GM23248 (cell line): ENCODE measurements at regions not wholly inside any gene's neighbourhood (a gene's known extent, or its start where the extent isn't known, plus 50 kb on each side); places are given as distances from the start of the nearest gene placed in this dataset.

Source experiments
- DNase-seq: peaks from one replicate; pipeline ENCODE4 v3.0.0-alpha.2; 2015
- H2AFZ ChIP-seq: fragments of 200-600 bp; sonication (generic); 2 replicates; pipeline ENCODE4 v1.6.1; 2016; ENCODE audit warnings: antibody characterized with exemption
- H3F3A ChIP-seq: fragments of 200-600 bp; sonication (generic); 2 replicates; pipeline ENCODE4 v1.6.1; 2016; ENCODE audit warnings: mild to moderate bottlenecking, antibody characterized with exemption, mixed run types; ENCODE audit not compliant: insufficient read depth
- H3K27ac ChIP-seq: fragments of 200-600 bp; sonication (generic); 2 replicates; pipeline ENCODE4 v1.5.1; 2016; ENCODE audit warnings: mild to moderate bottlenecking
- H3K27me3 ChIP-seq: fragments of 200-600 bp; sonication (generic); replicated peaks from 2 replicates; pipeline ENCODE4 v1.6.1; 2016; ENCODE audit warnings: mild to moderate bottlenecking; ENCODE audit not compliant: insufficient read depth
- H3K36me3 ChIP-seq: fragments of 200-600 bp; sonication (generic); 2 replicates; pipeline ENCODE4 v1.6.1; 2016; ENCODE audit warnings: low read depth, mild to moderate bottlenecking
- H3K4me1 ChIP-seq: fragments of 200-600 bp; sonication (generic); 2 replicates; pipeline ENCODE4 v1.6.1; 2016; ENCODE audit warnings: mild to moderate bottlenecking; ENCODE audit not compliant: insufficient read depth
- H3K4me2 ChIP-seq: fragments of 200-600 bp; sonication (generic); one replicate; pipeline ENCODE4 v1.6.1; 2016; ENCODE audit warnings: mild to moderate bottlenecking; ENCODE audit not compliant: unreplicated experiment
- H3K4me3 ChIP-seq: fragments of 200-600 bp; sonication (generic); 2 replicates; pipeline ENCODE4 v1.5.1; 2016; ENCODE audit warnings: mild to moderate bottlenecking
- H3K79me2 ChIP-seq: fragments of 200-600 bp; sonication (generic); 2 replicates; pipeline ENCODE4 v1.6.1; 2016; ENCODE audit warnings: mild to moderate bottlenecking; ENCODE audit not compliant: insufficient read depth
- H3K9ac ChIP-seq: fragments of 200-600 bp; sonication (generic); 2 replicates; pipeline ENCODE4 v1.6.1; 2016; ENCODE audit warnings: mild to moderate bottlenecking
- H3K9me2 ChIP-seq: fragments of 200-600 bp; sonication (generic); 2 replicates; pipeline ENCODE4 v1.6.1; 2016; ENCODE audit warnings: mixed run types, mild to moderate bottlenecking, moderate library complexity; ENCODE audit not compliant: insufficient read depth
- H3K9me3 ChIP-seq: fragments of 200-600 bp; sonication (generic); one replicate; pipeline ENCODE4 v1.6.1; 2017; ENCODE audit warnings: low read depth
- H4K20me1 ChIP-seq: fragments of 200-600 bp; sonication (generic); 2 replicates; pipeline ENCODE4 v1.6.0; 2016; ENCODE audit not compliant: insufficient read depth
- EZH2 ChIP-seq: fragments of 200-600 bp; sonication (generic); IDR thresholded peaks from 2 replicates; pipeline ENCODE4 v1.6.1; 2018; ENCODE audit warnings: antibody characterized with exemption, mild to moderate bottlenecking; ENCODE audit not compliant: insufficient read depth, poor library complexity, severe bottlenecking
- EZH2phosphoT487 ChIP-seq: fragments of 200-600 bp; sonication (generic); IDR thresholded peaks from 2 replicates; pipeline ENCODE4 v1.6.1; 2018; ENCODE audit warnings: antibody characterized with exemption, moderate library complexity, mild to moderate bottlenecking, low read depth; ENCODE audit not compliant: insufficient read depth
- WGBS, 2 experiments: methylation state at CpG; one replicate each; pipeline ENCODE4 v1.1.6; 2015 to 2017; ENCODE audit warnings: low lambda C conversion rate in 2 of 2, low coverage in 1 of 2; ENCODE audit errors: missing lambda C conversion rate in 2 of 2; 5-methylcytosine and 5-hydroxymethylcytosine counted together
- in situ Hi-C: fragments of 300-500 bp; cut with MboI; formaldehyde crosslinking; loops from 2 replicates; pipeline ENCODE4 v1.15.0; 2020

DNA sequence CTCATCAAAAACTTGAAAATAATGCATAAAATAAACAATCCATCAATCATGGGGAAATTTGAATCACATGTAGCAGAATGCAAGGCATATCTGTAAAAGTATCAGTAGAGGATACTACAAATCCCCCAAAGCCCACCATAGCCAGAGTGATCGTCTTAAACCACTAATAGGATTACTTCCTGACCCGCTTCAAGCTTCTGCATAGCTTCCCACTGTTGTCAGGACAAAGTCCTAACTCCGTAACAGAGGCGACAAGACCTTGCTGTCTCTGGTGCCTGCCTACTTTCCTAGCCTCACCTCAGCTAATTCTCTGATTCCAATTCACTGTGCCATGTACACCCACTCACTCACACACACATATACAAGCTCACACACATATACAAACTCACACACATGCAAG lies 161.2 kb upstream of the NFIA start:
- H3K27ac ChIP-seq = no peak overlapping the region
- no peak for TF ChIP-seq EZH2
- TF ChIP-seq EZH2phosphoT487 = no peak

DNA sequence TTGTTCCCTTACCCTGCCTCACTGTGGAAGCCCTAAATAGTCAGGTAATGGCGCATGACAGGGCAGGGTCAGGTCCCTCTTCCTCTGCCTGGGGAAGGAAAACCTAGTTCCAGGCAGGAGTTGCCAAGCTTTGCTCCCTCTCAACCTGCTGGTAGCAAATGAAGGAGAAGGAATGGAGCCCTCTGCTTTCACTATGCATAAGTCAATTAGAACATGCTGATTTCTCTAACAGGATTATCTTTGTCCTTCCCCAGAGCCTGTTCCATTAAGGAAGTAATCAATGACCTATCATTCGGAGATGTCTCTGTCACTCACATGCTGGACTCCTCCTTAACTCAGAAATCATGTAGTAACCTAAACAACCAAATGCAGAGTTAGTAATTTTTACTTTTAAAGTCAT lies 161.8 kb upstream of the NFIA start:
- Histone ChIP-seq H3K27ac (no peak overlapping the region), H3K4me3 (no peak overlapping the region), H4K20me1 (no peaks in the 10 kb centered on the region), H3K9me2 (no peaks in the 10 kb centered on the region), H3K4me1 (no peaks in the 10 kb centered on the region), H2AFZ (no peak overlapping the region), H3F3A (no peaks in the 10 kb centered on the region), H3K36me3 (no peaks in the 10 kb centered on the region), H3K27me3 (no peaks in the 10 kb centered on the region), H3K9me3 (no peaks in the 10 kb centered on the region), H3K9ac (no peak overlapping the region), H3K4me2 (no peak overlapping the region), H3K79me2 (no peaks in the 10 kb centered on the region)
- TF ChIP-seq EZH2phosphoT487 (no peak), EZH2 (no peak)
- in situ Hi-C loops = no loop called here
- WGBS, 2 experiments = 83 to 87% methylated on average over 2 of the region's 2 CpGs
- DNase-seq = no peak

More for the DNA sequence above, 161.2 kb upstream of the NFIA start:
- Histone ChIP-seq H3K9ac (no peak overlapping the region), H3K9me2 (no peaks in the 10 kb centered on the region), H3K79me2 (no peaks in the 10 kb centered on the region), H3K9me3 (no peaks in the 10 kb centered on the region), H2AFZ (no peak overlapping the region), H4K20me1 (no peaks in the 10 kb centered on the region), H3K4me2 (no peak overlapping the region), H3F3A (no peaks in the 10 kb centered on the region), H3K4me3 (no peak overlapping the region), H3K27me3 (no peaks in the 10 kb centered on the region), H3K36me3 (no peaks in the 10 kb centered on the region), H3K4me1 (no peaks in the 10 kb centered on the region)
- WGBS, 2 experiments = 83 to 88% methylated on average over 4 of the region's 4 CpGs
- in situ Hi-C loops = no loop called here
- no peak for DNase-seq

DNA sequence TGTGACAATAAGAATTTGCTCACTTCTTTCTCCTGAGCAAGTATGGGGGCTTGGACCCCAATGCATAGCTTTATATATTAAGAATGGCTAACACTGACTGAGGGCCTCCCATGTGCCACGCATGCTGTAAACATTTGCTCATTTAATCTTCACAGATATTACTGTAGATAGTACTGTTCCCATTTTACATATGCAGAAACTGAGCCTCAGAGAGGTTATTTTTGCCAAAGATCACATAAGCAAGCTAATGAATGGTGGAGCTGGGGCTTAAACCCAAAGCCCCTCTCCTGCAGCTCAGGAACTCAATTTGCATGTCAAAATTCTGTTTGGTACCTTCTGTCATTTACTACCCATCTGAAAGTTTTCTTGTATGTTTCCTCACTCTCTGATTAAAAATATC lies 163.5 kb upstream of the NFIA start:
- H2AFZ ChIP-seq = no peak overlapping the region
- H3K9me3 ChIP-seq = no peaks in the 10 kb centered on the region
- no peaks in the 10 kb centered on the region for H3K27me3 ChIP-seq
- no peak overlapping the region for H3K27ac ChIP-seq
- DNase-seq = no peak
- TF ChIP-seq EZH2phosphoT487 (no peak), EZH2 (no peak)
- H3F3A ChIP-seq = no peaks in the 10 kb centered on the region
- H3K36me3 ChIP-seq = no peaks in the 10 kb centered on the region
- H3K79me2 ChIP-seq = no peaks in the 10 kb centered on the region
- H3K4me2 ChIP-seq = no peak overlapping the region
- no peak overlapping the region for H3K9ac ChIP-seq
- 81 to 83% methylated on average over 1 of the region's 1 CpG for WGBS, 2 experiments
- no peak overlapping the region for H3K4me3 ChIP-seq
- H3K9me2 ChIP-seq = no peaks in the 10 kb centered on the region
- no peaks in the 10 kb centered on the region for H4K20me1 ChIP-seq
- no peaks in the 10 kb centered on the region for H3K4me1 ChIP-seq
- in situ Hi-C loops = no loop called here

DNA sequence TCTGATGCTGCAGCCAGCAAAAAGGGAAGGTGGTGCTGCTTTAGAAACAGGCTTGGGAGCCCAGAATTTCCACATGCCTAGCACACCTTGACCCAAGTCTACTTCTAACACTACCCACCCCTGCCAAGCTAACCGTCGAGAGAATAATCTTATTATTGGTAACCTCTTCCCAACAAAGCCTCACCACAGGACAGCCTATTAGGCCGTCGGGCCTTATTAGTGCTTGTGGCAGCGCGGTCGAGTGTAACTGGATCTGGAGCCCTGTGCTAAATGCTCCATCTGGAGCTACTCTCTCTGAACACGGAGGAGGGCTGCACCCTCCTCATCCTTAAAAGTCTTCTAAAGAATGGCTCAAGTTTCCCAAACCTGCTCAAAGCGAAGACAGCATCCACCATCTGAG lies 165.5 kb upstream of the NFIA start:
- in situ Hi-C loops = no loop called here
- Histone ChIP-seq H3K4me3 (no peak overlapping the region), H3F3A (no peaks in the 10 kb centered on the region), H3K9me2 (no peaks in the 10 kb centered on the region), H3K4me2 (no peak overlapping the region), H3K36me3 (no peaks in the 10 kb centered on the region), H3K27ac (no peak overlapping the region), H3K27me3 (no peaks in the 10 kb centered on the region), H3K79me2 (no peaks in the 10 kb centered on the region), H3K4me1 (no peaks in the 10 kb centered on the region), H3K9ac (no peak overlapping the region), H3K9me3 (no peaks in the 10 kb centered on the region), H2AFZ (no peak overlapping the region), H4K20me1 (no peaks in the 10 kb centered on the region)
- WGBS, 2 experiments = 81 to 85% methylated on average over 9 of the region's 9 CpGs
- TF ChIP-seq EZH2 (no peak), EZH2phosphoT487 (no peak)
- no peak for DNase-seq

DNA sequence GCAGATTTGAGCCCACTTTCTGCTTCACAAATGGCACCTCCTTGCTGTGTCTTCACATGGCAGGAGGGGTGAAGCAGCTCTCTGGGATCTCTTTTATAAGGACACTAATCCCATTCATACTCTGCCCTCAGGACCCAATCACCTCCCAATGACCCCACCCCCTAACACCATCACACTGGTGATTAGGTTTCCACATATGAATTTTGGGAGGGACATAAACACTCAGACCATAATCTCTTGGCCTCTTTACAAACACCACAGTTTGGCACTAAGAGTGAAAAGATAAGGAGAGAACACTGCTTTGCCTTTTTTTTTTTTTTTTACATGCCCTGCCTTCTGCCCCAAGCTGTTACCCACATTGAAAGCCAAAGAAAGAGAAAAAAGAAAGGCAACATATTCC lies 166.2 kb upstream of the NFIA start:
- no peak overlapping the region for H3K4me3 ChIP-seq
- in situ Hi-C loops = no loop called here
- H3K27me3 ChIP-seq = no peaks in the 10 kb centered on the region
- H3K9ac ChIP-seq = no peak overlapping the region
- H3K36me3 ChIP-seq = no peaks in the 10 kb centered on the region
- no peaks in the 10 kb centered on the region for H3K9me2 ChIP-seq
- no peaks in the 10 kb centered on the region for H3K79me2 ChIP-seq
- no peaks in the 10 kb centered on the region for H3F3A ChIP-seq
- H4K20me1 ChIP-seq = no peaks in the 10 kb centered on the region
- no peaks in the 10 kb centered on the region for H3K4me1 ChIP-seq
- H3K9me3 ChIP-seq = no peaks in the 10 kb centered on the region
- TF ChIP-seq EZH2 (no peak), EZH2phosphoT487 (no peak)
- no peak overlapping the region for H2AFZ ChIP-seq
- no peak for DNase-seq
- H3K27ac ChIP-seq = no peak overlapping the region
- H3K4me2 ChIP-seq = no peak overlapping the region
